GM21360 (cell line): ENCODE measurements at regions not wholly inside any gene's neighbourhood (a gene's known extent, or its start where the extent isn't known, plus 50 kb on each side); places are given as distances from the start of the nearest gene placed in this dataset.

Source experiments
- ATAC-seq: cut with Tn5 transposase; IDR thresholded peaks from one replicate; pipeline ENCODE4 v1.9.1; 2021; ENCODE audit warnings: mild to moderate bottlenecking, moderate library complexity; ENCODE audit not compliant: unreplicated experiment

- no peak for ATAC-seq
Measured at GRCh38 chr2:12050396-12050795, 304.0 kb downstream of the LPIN1 start.

DNA sequence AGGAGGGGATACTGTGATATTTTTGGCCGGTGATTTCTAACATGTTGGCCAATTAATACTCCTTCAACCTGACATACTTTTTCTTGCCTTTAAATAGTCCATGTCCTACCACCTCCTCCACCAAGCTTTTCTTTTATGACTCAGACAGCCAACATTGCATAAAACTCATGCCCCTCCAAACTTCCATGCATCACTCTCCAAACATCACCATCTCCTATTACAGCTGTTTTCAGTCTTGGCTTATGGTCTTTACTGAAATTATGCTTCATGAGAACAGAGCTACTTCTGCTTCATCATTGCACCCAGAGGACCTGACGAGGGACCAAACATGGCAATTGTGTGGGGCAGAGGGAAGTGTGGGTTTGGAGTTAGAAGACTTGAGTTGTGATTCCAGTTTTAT, 305.4 kb downstream of the LPIN1 start:
- ATAC-seq, result no peak

GRCh38 chr2:12052796-12053195, 306.4 kb downstream of the LPIN1 start:
- no peak for ATAC-seq

DNA sequence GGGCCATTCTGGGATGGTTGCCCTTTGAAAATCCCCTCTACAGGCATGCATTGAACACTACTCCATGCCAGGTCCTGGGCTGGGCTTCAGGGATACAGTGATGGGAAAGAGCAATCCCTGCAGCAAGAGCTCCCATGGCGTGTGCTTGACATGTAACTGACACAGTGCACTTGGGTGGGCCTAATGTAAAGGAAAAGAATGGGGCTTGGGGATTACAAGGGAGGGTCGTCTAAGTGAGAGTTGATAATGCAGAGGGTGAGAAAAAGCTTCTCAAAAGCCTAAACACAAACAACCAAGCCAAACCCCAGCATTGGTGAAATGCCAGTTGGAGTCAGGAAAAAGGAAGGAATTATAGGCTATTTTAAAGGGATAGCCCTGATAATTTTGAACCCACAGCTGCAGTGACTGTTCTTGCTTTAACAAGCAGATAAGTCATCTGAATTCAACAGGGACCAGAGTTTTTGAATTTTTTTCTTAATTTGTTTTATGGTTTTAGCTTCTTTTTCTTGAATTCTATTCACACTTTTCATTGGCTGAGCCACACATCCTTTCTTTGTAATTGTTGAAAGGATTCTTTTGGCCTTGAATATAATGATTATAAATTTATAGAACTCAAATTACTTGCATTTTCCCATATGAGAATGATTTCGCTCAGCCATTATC, 308.7 kb downstream of the LPIN1 start:
- no peak for ATAC-seq

- ATAC-seq, result peak; percentile 73
Measured at GRCh38 chr2:12057436-12058166, 311.2 kb downstream of the LPIN1 start.

DNA sequence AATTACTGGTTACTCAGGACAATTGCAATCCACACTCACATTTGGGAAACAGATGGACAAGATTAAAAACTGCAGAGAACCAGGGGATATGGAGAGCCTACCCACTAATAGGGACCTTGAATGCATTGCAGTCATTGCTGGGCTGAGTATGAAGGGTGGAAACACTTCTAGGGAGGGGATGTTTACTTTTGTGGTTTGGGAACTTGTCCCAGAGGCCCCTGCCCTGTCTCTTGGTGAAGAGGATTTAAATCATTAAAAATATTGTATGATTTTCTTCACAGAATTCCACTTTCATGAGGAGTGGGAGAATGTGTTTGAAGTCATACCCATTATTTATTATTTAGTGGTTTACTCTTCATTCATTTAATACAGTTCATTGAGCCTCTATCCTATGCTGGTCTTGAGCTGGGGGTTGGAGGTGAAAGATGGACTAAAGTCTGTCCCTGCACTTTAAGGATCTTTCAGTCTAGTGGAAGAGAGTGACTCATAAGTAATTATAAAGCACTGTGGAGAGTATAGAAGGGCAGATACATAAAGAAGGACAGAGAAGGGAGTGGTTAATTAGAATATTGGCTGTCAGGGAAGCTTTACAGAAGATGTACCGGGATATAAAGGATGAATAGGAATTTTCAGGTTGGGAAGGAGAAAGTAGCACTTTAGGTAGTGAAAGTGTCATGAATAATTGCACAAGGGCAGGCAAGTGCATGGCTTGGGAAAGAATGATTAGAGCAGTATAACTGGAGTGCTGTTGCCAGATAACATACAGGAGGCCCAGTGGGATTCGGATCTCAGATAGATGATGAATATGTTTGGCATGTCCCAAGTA, 313.4 kb downstream of the LPIN1 start:
- ATAC-seq, result no peak

DNA sequence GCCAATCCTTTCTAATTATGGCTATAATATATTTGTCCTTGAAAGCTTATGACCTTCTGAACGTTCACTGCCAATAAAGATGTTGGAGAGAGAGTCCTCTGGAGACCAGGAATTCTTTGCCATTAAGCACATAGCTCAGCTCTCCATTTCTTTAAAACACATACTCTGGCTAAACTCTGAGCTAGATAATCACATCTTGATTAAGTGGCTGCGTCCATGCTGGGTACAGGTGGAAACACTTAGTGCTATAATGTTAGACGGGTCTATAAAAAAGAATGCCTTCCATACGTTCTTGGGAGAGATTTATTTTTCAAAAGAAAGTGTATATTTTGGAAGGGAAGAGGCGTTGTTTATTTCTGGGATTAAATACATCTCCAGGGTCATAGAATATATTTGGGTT, 314.5 kb downstream of the LPIN1 start:
- no peak for ATAC-seq

DNA sequence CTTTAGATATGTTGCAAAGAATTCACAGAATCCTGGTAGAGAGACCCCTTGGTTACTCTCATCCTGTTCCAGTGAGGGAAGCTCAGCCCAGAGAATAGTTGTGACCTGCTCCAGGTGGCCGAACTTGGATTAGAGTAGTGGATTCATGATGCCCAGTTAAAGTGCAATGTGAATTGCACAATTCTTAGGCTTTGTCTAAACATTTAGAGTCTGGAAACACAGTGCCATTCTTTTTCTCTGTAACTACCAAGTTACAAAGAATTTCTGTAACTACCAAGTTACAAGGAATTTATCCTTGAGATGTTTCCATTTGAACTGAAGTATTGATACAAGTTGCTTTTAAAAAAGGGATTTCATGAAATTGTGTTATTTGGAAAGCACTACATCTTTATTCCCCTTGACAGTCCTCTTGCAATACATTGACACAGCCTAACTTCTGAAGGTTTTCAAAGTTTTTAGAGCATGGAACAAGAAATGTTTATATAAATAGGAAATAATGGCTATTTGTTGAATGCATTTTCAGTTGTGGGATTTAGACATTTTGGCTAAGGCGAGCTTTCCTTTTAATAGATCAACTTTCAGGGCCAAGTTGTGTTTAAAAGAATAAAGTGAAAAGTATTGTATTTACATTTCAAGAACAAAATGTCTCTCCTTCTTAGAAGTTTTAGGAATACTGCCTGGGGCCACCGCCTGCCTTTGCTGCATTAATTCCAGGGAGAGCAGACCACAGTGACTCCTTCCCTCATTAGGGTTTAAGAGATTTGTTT, 315.0 kb downstream of the LPIN1 start:
- ATAC-seq, result no peak

DNA sequence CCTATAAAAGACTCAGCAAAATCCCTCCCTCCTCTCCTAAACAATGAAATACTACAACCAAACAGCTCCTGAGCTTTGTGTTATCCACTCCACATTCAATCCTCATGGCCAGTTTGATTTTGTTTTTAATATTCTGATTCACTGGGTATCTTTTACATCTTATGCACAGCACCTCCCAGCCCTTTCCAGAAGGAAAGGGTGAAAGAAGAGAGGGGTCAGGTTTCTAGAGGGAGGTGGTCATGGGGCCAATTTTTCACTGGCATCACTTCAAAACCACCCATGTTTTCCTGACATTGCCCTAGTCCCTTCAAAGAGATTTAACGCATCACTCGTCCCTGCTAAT, 315.6 kb downstream of the LPIN1 start:
- ATAC-seq, result no peak

GRCh38 chr2:12063210-12063609, 316.8 kb downstream of the LPIN1 start:
- ATAC-seq, result no peak

GRCh38 chr2:12064153-12064552, 317.7 kb downstream of the LPIN1 start:
- no peak for ATAC-seq

DNA sequence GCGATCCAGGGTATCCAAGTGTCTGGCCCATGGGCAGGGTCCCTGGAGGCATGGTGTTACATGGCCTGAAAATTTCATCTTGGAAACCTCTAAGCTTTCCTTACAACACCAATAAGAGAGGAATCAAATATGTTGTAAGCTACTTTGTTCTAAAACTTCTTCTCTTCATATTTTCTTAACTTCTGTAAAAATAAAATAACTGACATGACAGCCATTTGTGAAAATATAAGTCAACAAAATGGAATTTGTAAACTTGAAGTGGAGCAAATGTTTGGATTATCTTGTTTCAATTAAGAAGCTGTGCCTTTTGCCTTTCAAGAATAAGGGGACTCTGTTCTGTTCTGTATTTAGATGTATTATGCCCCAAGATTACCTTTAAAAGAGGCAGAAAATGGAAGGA, 319.7 kb downstream of the LPIN1 start:
- ATAC-seq, result no peak

- ATAC-seq, result no peak
Measured at GRCh38 chr2:12066986-12067385, 320.6 kb downstream of the LPIN1 start.

- ATAC-seq, result no peak
Measured at GRCh38 chr2:12068796-12069538, 322.5 kb downstream of the LPIN1 start.

DNA sequence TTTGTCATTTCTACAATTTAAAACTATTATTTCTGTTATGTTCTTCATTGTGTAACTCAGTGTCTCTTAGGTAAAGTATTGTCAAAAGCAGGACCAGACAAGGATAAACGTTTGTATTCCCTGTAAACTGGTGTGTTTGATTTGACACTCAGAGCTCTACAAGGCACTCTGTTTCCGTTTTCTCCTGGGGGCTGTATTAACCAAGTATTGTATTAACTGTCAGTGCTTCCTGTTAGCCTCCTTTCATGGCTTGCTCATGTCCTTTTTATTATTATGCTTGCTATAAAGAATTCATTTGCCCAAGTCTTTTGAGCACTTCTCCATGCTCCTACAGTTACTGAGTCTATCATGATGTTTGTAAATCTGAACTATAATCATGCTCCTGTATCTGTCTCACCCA, 323.7 kb downstream of the LPIN1 start:
- ATAC-seq, result no peak

DNA sequence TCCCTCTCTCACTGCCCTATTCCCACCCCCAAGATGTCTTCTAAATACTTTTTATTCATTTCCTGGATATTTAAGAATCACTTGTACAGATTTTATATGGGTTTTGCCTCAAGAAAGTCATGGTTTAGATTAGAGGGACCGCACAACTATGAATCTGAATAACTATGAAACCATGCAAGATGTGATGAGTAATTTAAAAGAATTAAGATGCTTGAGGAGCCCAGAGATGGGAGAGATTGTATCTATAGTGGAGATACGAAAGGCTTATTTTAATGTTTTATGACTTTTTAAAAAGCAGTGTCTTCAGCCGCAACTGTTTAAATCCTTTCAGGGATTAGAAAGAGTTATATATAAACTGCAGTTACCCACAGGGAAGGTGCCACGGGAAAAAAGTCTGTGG, 324.1 kb downstream of the LPIN1 start:
- no peak for ATAC-seq

DNA sequence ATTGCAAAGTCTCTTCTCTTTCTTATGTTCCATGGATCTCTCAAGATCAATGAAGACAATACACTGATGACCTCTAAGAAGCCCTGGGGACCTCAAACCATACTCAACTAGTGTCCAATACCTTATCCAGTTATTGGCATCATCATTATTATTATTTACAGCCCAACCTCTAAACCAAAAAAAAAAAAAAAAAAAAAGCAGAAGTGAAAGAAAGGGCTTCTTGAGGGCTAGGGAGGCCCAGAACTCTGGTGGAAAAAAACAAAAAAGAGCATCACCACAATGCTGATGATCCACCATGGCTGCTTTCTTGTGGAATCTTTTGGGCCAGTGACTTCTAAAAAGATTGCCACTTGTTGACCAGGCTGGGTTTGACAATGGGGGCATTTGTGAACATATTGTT, 324.9 kb downstream of the LPIN1 start:
- ATAC-seq, result peak; percentile 68

DNA sequence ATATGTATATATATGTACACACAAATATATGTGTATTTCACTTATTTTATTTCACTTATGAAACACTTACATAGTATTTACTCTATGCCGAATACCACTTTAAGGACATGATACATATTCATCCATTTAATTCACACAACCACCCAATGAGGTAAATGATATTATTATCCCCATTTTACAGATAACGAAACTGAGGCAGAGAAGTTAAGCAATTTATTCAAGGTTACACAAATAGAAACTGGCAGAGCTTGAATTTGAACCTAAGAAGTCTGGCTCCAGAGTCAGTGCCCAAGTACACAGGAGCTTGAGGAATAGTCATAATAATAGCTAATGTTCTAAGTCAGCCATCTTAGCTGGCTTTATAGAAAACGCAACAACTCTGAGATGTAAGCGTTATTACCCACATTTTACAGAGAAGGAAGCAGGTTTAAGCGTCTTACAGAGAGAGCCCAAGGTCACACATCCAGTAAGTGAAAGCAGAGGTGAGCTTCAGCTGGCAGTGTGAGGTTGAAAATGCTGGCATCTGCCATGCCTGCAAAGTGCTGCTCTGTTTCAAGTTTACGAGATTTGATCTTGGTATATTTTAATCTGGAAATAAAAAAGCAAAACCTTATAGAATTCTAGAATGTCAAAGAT, 326.9 kb downstream of the LPIN1 start:
- no peak for ATAC-seq

DNA sequence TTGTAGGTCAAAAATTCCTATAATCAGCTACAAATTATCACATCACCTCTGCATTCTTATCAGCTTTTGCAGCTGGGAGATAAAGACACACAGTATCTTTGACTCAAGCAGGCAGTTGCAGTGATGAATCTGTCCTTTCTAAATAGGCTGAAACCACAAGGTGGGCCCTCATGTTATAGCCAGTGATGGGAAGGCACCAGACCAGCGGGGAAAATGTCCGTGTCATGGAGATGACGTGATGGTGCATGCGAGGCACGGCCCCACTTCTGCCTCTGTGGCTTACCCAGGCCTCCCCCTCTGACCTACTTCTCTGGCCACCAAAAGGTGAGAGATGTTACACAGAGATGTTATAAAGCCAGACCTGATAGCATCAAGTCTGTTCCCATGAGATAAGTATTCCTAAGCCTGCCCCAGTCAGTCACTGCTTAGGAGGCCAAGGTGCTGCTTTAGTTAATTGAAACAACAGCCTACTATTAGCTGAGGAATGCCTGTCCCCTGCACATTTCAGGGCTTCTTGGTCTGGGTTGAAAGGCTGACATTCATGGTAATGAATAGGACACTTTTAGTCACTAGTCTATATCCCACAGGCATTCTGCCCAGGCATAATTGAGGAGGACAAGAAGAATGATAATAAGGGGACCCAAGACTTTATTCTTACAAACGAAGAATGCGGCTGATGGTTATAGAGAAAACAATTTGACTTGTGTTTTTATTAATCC, 327.9 kb downstream of the LPIN1 start:
- no peak for ATAC-seq
